ENCODE measurements at regions not wholly inside any gene's neighbourhood (a gene's known extent, or its start where the extent isn't known, plus 50 kb on each side); places are given as distances from the start of the nearest gene placed in this dataset.

- Histone ChIP-seq H3K27ac (ENCODE audit: low read length) (no peak overlapping the region), H3K9ac (ENCODE audit: low read depth, low read length) (no peak overlapping the region), H3K36me3 (ENCODE audit: insufficient read depth, low read depth, low read length) (no peaks in the 10 kb centered on the region), H3K27me3 (ENCODE audit: insufficient read depth, low read length) (no peaks in the 10 kb centered on the region), H3K4me3 (ENCODE audit: low read length) (no peak overlapping the region), H3K4me1 (ENCODE audit: insufficient read depth, low read length) (peaks cover 20% of the 10 kb centered on the region; the same call in 1 of the 2 replicates), H3K9me3 (ENCODE audit: insufficient read depth, low read depth, low read length) (no peaks in the 10 kb centered on the region)
Measured at GRCh38 chr11:19435306-19435989, 194.7 kb upstream of the E2F8 start.

DNA sequence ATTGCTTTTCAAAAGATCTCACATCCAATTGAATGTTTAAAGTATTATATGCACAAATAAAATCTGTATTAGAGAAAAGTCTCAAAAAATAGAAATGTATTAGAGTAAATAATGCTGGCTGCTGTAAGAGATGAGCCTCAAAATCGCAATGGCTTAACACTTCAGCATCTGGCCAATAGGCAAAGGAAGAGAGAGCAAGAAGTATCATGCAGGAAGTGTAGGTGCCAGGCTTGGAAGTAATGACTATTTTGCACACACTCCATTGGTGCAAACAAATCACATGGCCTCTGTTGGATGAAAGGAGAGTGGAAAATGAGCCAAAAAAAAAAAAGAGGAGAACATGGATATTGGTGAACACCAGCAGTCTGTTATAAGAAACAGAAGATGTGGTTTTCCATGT lies 193.0 kb upstream of the E2F8 start:
- Histone ChIP-seq H3K27ac (ENCODE audit: low read length) (no peak overlapping the region), H3K27me3 (ENCODE audit: insufficient read depth, low read length) (no peaks in the 10 kb centered on the region), H3K36me3 (ENCODE audit: insufficient read depth, low read depth, low read length) (no peaks in the 10 kb centered on the region), H3K9ac (ENCODE audit: low read depth, low read length) (no peak overlapping the region), H3K4me1 (ENCODE audit: insufficient read depth, low read length) (peaks cover 20% of the 10 kb centered on the region; the same call in 1 of the 2 replicates), H3K9me3 (ENCODE audit: insufficient read depth, low read depth, low read length) (no peaks in the 10 kb centered on the region), H3K4me3 (ENCODE audit: low read length) (no peak overlapping the region)

DNA sequence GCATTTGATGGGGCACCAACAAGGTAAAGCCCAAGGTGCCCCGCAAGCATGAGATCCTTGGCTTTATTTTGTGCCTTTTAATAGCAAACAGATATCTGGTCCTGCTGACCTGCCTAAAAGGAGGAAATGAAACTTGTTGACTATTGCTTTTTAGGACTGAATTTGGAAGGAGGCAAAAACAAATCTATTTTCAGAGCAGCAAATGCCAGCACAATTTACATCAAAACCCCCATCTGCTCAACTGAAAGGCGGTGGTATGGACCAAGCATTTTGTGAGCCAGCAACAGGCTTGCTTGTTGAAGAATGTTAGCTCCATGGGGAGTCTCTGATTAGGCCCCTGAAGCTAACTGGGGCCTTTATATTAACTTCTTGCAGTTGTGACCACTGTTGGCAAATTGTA lies 192.6 kb upstream of the E2F8 start:
- H3K9ac ChIP-seq (ENCODE audit: low read depth, low read length): no peak overlapping the region
- no peak overlapping the region for H3K4me3 ChIP-seq (ENCODE audit: low read length)
- no peak overlapping the region for H3K27ac ChIP-seq (ENCODE audit: low read length)
- H3K36me3 ChIP-seq (ENCODE audit: insufficient read depth, low read depth, low read length): no peaks in the 10 kb centered on the region
- no peaks in the 10 kb centered on the region for H3K9me3 ChIP-seq (ENCODE audit: insufficient read depth, low read depth, low read length)
- H3K4me1 ChIP-seq (ENCODE audit: insufficient read depth, low read length): peaks cover 20% of the 10 kb centered on the region; the same call in 1 of the 2 replicates
- H3K27me3 ChIP-seq (ENCODE audit: insufficient read depth, low read length): no peaks in the 10 kb centered on the region

DNA sequence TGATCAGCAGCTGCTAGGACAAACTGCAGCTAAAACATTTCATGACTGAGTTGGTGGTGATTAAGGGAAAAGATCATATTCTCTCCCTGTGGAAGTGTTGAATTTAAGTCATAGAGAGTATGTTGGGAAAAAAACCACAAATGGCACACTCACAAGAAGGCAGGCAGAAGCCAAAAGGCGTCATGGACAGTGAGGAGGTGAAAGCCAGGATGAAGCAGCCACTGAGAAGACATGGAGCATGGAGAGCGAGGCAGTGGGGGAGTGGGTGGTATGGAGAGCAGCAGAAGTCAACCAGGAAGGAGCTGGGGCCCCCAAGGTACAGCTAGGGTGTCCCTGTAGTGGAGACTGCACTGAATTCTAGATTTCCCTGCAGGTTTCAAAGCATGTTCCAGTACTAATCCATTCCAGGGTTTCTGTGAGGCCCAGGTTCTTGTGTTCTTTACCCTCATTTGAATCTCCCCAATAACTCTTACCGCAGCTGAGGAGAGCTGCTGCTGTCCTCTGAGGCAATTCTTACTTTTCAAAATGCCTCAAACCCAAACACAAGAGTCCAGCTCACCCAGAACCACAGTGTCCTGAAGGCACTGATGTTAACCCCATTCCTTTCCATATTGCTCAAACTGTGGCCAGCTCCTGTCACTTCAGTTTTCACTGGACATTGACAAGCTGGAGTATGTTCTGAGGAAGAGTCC lies 191.8 kb upstream of the E2F8 start:
- H3K9ac ChIP-seq (ENCODE audit: low read depth, low read length): no peak overlapping the region
- H3K27me3 ChIP-seq (ENCODE audit: insufficient read depth, low read length): no peaks in the 10 kb centered on the region

DNA sequence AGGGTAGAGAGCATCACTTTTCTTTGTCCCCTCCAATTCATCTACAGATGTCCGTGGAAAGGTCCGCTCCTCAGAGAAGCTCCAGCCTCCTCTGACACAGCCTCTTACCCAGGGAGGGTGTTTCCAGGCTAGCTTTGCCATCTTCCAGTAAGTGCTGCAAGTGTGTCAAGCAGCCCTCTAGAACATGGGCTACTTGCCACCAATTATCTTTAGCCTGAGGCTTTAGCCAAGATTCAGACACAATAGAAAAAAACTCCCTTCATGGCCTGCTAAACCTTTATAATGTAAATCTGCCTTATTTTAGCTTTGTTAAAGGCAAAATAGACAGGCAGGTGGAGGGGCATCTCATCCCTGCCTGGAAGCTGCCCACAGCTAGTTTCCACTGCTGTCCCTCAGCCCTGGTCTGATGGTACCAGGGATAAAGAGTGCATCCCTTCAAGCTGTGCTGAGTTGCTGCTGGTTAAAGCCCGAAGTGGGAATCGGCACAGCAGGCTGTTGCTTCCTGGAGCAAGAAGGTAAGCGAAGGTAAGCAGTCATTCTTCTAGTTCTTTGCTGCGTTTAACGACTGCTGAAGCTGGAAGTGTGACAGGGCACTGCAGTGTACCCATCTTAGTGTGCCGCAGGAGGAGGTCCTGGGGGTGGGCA lies 190.1 kb upstream of the E2F8 start:
- H3K27ac ChIP-seq (ENCODE audit: low read length): no peak overlapping the region
- no peak overlapping the region for H3K9ac ChIP-seq (ENCODE audit: low read depth, low read length)
- H3K9me3 ChIP-seq (ENCODE audit: insufficient read depth, low read depth, low read length): no peaks in the 10 kb centered on the region
- peaks cover 26% of the 10 kb centered on the region; the same call in 1 of the 2 replicates for H3K4me1 ChIP-seq (ENCODE audit: insufficient read depth, low read length)
- no peak overlapping the region for H3K4me3 ChIP-seq (ENCODE audit: low read length)
- H3K27me3 ChIP-seq (ENCODE audit: insufficient read depth, low read length): no peaks in the 10 kb centered on the region
- H3K36me3 ChIP-seq (ENCODE audit: insufficient read depth, low read depth, low read length): no peaks in the 10 kb centered on the region

More for the DNA sequence above, 191.8 kb upstream of the E2F8 start:
- Histone ChIP-seq H3K4me1 (ENCODE audit: insufficient read depth, low read length) (peaks cover 20% of the 10 kb centered on the region; the same call in 1 of the 2 replicates), H3K9me3 (ENCODE audit: insufficient read depth, low read depth, low read length) (no peaks in the 10 kb centered on the region), H3K4me3 (ENCODE audit: low read length) (no peak overlapping the region), H3K36me3 (ENCODE audit: insufficient read depth, low read depth, low read length) (no peaks in the 10 kb centered on the region), H3K27ac (ENCODE audit: low read length) (no peak overlapping the region)

DNA sequence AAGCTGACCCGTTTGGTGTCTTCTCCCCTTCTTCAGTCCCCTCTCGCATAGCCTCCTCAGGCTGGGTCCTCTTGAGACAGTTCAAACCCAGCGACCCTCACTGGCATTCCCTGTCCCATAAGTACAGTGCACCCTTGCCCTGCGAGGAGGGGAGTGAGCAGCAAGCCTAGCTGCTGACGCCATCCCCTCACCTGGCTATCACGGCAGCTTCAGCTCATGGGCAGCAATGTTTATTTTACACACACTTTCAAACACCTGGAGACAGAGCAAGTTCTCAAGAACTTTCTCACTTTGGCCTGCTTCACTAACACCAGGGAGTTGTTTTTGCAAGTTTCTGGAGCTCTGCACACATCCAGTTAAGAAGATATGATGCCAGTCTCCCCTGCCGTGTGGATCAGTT lies 189.6 kb upstream of the E2F8 start:
- Histone ChIP-seq H3K27me3 (ENCODE audit: insufficient read depth, low read length) (no peaks in the 10 kb centered on the region), H3K4me1 (ENCODE audit: insufficient read depth, low read length) (peaks cover 26% of the 10 kb centered on the region; the same call in 1 of the 2 replicates), H3K9me3 (ENCODE audit: insufficient read depth, low read depth, low read length) (no peaks in the 10 kb centered on the region), H3K27ac (ENCODE audit: low read length) (no peak overlapping the region), H3K9ac (ENCODE audit: low read depth, low read length) (no peak overlapping the region), H3K4me3 (ENCODE audit: low read length) (no peak overlapping the region), H3K36me3 (ENCODE audit: insufficient read depth, low read depth, low read length) (no peaks in the 10 kb centered on the region)

DNA sequence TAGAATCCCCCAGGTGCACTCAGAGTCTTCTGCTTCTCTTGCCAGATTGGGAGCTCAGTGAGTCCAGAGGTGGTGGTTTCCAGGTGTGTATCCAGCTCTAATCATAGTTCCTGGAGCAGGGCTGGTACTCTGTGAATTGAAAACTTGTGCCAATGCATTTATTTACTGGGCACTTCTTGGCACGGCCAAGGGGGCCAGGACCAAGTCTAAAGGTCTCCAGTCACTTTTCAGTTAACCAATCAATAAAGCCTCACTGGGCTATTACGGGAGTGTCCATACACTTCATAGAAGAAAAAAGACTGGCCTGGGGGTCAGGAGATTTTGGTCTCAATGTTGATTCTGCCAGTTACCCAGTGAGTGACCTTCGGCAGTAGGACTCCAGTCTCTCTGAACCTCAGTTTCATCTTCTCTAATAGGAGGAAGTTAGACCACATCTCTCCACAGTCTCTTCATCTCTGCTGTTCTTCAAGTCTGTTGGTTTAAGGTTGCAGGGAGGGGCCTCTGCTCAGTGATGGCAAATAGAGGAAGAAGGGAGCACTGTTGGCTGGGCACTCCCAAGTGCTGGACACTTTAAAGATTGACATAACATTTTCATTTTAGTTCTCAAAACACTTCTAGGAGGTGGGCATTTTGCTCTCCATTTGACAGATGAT lies 188.5 kb upstream of the E2F8 start:
- Histone ChIP-seq H3K27me3 (ENCODE audit: insufficient read depth, low read length) (no peaks in the 10 kb centered on the region), H3K4me3 (ENCODE audit: low read length) (no peak overlapping the region), H3K36me3 (ENCODE audit: insufficient read depth, low read depth, low read length) (no peaks in the 10 kb centered on the region), H3K4me1 (ENCODE audit: insufficient read depth, low read length) (peaks cover 26% of the 10 kb centered on the region; the same call in 1 of the 2 replicates), H3K9ac (ENCODE audit: low read depth, low read length) (no peak overlapping the region), H3K9me3 (ENCODE audit: insufficient read depth, low read depth, low read length) (no peaks in the 10 kb centered on the region), H3K27ac (ENCODE audit: low read length) (no peak overlapping the region)

DNA sequence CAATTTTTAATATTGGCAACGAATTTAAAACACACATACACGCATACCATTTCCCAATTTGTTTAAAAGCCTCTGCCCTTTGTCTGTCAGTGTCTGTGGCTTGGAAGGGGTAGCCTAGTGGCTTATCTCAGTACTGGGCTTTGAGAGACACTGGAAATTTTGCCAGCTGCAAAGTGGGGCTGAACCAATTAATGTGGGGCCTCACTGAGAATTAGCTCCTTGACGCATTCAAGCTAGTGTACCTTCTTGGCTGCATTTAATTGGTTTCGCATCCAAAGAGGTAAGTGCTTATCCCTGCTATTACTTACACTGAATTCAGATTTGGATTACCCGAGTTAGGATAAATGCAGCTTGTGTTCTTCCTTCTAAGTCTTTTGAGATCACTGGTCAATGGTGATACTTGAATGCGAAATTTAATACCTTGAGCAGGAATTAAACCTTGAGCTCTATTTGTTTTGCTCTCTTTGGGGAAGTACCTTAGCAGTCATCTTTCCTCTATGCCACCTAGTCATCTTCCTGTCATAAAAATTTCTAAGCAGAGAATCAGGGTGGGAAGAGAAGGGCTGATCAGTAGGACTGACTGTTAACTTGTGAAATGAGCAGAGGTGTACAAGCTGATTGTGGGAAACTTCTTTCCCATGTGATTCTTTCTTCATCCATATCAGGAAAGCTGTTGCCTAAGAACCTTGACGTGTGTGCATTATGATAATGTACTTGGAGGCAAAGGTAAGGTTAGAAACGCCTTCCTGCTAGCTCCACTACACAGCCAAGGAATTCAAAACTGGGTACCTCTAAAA lies 187.7 kb upstream of the E2F8 start:
- no peaks in the 10 kb centered on the region for H3K27me3 ChIP-seq (ENCODE audit: insufficient read depth, low read length)
- H3K9ac ChIP-seq (ENCODE audit: low read depth, low read length): no peak overlapping the region
- H3K36me3 ChIP-seq (ENCODE audit: insufficient read depth, low read depth, low read length): no peaks in the 10 kb centered on the region
- peaks cover 22% of the 10 kb centered on the region; the same call in 1 of the 2 replicates for H3K4me1 ChIP-seq (ENCODE audit: insufficient read depth, low read length)
- H3K9me3 ChIP-seq (ENCODE audit: insufficient read depth, low read depth, low read length): no peaks in the 10 kb centered on the region
- no peak overlapping the region for H3K4me3 ChIP-seq (ENCODE audit: low read length)
- H3K27ac ChIP-seq (ENCODE audit: low read length): no peak overlapping the region

DNA sequence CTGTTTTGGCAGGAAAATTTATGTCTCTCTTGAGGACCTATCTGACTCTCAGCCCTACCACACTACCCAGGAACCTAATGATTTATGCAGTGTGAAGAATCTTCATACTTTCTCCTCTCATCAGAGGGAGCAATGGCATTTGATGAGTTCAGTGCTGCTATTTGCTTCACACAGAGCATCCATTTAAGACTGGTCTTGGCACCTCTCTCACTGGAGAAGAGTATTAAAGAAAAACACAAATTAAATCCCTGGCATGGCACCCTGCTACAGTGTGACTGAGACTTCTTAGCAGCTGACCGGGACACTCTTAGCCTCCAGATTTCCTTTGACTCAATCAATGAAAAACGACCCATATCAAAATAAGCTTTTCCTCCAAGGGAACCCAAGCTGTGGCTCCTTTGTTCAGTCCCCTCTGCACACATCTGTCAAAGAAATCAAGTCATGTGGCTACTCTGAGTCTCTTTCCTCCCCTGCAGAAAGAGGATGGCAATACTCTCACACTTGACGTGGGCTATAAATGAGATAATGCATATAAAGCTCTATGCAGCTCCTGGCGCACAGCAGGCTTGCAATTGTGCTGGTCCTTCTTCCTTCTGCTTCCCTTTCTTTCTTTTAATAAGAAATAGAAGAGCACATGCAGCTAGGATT lies 186.1 kb upstream of the E2F8 start:
- peaks cover 14% of the 10 kb centered on the region; the same call in 1 of the 2 replicates for H3K4me1 ChIP-seq (ENCODE audit: insufficient read depth, low read length)
- H3K9me3 ChIP-seq (ENCODE audit: insufficient read depth, low read depth, low read length): no peaks in the 10 kb centered on the region
- no peak overlapping the region for H3K27ac ChIP-seq (ENCODE audit: low read length)
- no peak overlapping the region for H3K9ac ChIP-seq (ENCODE audit: low read depth, low read length)
- H3K27me3 ChIP-seq (ENCODE audit: insufficient read depth, low read length): no peaks in the 10 kb centered on the region
- H3K4me3 ChIP-seq (ENCODE audit: low read length): no peak overlapping the region
- no peaks in the 10 kb centered on the region for H3K36me3 ChIP-seq (ENCODE audit: insufficient read depth, low read depth, low read length)

- Histone ChIP-seq H3K27me3 (ENCODE audit: insufficient read depth, low read length) (no peaks in the 10 kb centered on the region), H3K9me3 (ENCODE audit: insufficient read depth, low read depth, low read length) (no peaks in the 10 kb centered on the region), H3K9ac (ENCODE audit: low read depth, low read length) (no peak overlapping the region), H3K27ac (ENCODE audit: low read length) (no peak overlapping the region), H3K36me3 (ENCODE audit: insufficient read depth, low read depth, low read length) (no peaks in the 10 kb centered on the region), H3K4me1 (ENCODE audit: insufficient read depth, low read length) (peaks cover 10% of the 10 kb centered on the region; the same call in 1 of the 2 replicates), H3K4me3 (ENCODE audit: low read length) (no peak overlapping the region)
Measured at GRCh38 chr11:19426011-19426755, 185.4 kb upstream of the E2F8 start.

Measured in iPS-20b (cell line).